NCI-H345 (cell line): ENCODE measurements at regions not wholly inside any gene's neighbourhood (a gene's known extent, or its start where the extent isn't known, plus 50 kb on each side); places are given as distances from the start of the nearest gene placed in this dataset.

Experiments used
- DNase-seq: peaks from one replicate; lab custom pipeline; 2025; lab: John Stamatoyannopoulos, UW

GRCh38 chr9:86529496-86530275 lies 175.5 kb upstream of the TUT7 start:
- no peak for DNase-seq

GRCh38 chr9:86526021-86526420 lies 171.8 kb upstream of the TUT7 start:
- no peak for DNase-seq

- no peak for DNase-seq
Observed at GRCh38 chr9:86525182-86525581, 171.0 kb upstream of the TUT7 start.

GRCh38 chr9:86521977-86522376 lies 167.8 kb upstream of the TUT7 start:
- no peak for DNase-seq

GRCh38 chr9:86521322-86521721 lies 167.1 kb upstream of the TUT7 start:
- no peak for DNase-seq

GRCh38 chr9:86519066-86519615 lies 164.9 kb upstream of the TUT7 start:
- no peak for DNase-seq

GRCh38 chr9:86517475-86517874 lies 163.3 kb upstream of the TUT7 start:
- DNase-seq: no peak

GRCh38 chr9:86516564-86516963 lies 162.4 kb upstream of the TUT7 start:
- no peak for DNase-seq

GRCh38 chr9:86515221-86515620 lies 161.0 kb upstream of the TUT7 start:
- DNase-seq: no peak

- DNase-seq: no peak
Observed at GRCh38 chr9:86513429-86513828, 159.2 kb upstream of the TUT7 start.

GRCh38 chr9:86512929-86513328 lies 158.7 kb upstream of the TUT7 start:
- no peak for DNase-seq

GRCh38 chr9:86511614-86512360 lies 157.6 kb upstream of the TUT7 start:
- DNase-seq: no peak

GRCh38 chr9:86508208-86508903 lies 154.1 kb upstream of the TUT7 start:
- DNase-seq: no peak

- DNase-seq: no peak
Observed at GRCh38 chr9:86507212-86507630, 153.0 kb upstream of the TUT7 start.

GRCh38 chr9:86503942-86504341 lies 149.7 kb upstream of the TUT7 start:
- DNase-seq: no peak

- DNase-seq: no peak
Observed at GRCh38 chr9:86503314-86503713, 149.1 kb upstream of the TUT7 start.

GRCh38 chr9:86500667-86501435 lies 146.6 kb upstream of the TUT7 start:
- no peak for DNase-seq

- DNase-seq: no peak
Observed at GRCh38 chr9:86500031-86500430, 145.8 kb upstream of the TUT7 start.

GRCh38 chr9:86494644-86495111 lies 140.5 kb upstream of the TUT7 start:
- no peak for DNase-seq

GRCh38 chr9:86491468-86492266 lies 137.5 kb upstream of the TUT7 start:
- no peak for DNase-seq

- no peak for DNase-seq
Observed at GRCh38 chr9:86488794-86489193, 134.6 kb upstream of the TUT7 start.
